ENCODE measurements at regions not wholly inside any gene's neighbourhood (a gene's known extent, or its start where the extent isn't known, plus 50 kb on each side); places are given as distances from the start of the nearest gene placed in this dataset.

- no peak for DNase-seq
These were observed 350.0 kb downstream of the ZNF536 start for GRCh38 chr19:30722186-30722585.

- DNase-seq = no peak
These were observed 347.8 kb downstream of the ZNF536 start for GRCh38 chr19:30719999-30720345.

DNA sequence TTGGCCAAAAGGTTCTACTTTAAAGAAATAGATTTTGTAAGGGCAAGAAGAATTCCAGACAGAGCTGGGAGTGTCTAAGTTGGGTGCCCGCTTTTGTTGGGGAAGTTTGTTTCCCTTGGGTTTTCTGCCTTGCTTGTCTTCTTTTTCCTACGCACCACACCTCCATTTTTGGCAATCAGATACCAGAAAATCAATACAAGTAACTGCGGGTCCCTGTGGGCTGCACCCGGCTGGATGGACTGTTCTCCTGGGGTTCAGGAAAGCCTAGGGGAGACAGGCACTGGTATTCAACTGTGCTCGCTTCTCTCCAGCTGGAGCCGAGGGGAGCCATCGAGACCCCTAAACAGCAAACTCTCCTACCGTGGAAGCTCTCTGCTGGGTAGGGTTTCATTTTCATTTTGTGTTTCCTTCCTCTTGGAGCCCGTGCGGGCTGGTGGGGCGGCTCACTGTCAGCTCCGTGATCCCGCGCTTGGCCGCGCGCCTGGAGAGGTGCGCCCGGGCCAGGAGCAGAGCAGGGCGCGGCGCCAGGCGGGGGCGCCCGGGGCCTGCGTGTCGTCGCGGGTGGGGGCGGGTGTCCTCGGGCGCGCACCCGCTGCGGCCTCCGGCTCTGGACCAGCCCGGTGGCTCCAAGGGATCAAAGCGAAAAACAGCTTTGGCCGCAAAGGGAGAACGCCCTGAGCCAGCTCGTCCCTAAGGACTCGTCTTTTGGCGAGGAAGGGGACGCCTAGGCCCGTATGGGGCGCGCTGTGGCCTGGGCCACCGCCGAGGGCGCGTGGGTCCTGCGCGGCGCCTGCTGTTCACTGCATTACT is 347.2 kb downstream of the ZNF536 start:
- peak in 1 of 2 donors; percentile 27 for DNase-seq

DNA sequence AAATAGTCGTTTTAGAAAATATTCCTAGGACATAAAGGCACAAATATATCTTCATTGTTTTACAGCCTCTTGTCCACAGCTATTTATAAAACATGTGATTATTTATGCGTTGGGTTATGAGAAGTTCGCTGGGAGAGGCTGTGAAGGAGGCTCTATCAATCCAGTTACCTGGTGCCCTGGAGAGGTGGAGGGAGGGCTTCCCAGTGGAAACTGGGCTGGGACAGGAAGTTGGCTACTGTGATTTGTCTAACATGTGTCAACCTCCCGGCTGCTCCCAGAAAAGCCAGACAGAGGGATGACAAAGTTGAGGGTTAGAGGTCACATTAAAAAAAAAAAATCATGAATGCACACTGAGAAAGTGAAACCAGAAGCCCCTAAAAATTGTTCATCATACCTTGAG is 346.5 kb downstream of the ZNF536 start:
- no peak for DNase-seq

DNA sequence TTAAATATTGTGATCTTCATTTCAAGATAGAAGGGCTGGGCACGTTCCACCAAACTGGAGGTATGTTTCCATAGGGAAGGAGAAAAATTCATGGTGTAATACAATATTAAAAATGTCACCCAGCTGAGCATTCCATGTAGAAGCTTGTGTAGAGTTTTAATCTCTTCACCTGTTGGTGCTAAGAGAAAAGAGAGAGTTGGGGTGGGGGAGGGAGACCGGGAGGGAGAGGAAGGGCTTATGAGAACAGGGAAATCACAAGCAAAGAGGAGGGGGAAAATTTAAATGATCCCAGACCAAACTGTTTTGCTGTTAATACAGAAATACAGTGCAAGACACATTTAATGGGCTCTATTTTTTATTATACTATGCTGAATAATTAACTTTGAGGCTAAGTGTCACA is 345.8 kb downstream of the ZNF536 start:
- DNase-seq = no peak

DNA sequence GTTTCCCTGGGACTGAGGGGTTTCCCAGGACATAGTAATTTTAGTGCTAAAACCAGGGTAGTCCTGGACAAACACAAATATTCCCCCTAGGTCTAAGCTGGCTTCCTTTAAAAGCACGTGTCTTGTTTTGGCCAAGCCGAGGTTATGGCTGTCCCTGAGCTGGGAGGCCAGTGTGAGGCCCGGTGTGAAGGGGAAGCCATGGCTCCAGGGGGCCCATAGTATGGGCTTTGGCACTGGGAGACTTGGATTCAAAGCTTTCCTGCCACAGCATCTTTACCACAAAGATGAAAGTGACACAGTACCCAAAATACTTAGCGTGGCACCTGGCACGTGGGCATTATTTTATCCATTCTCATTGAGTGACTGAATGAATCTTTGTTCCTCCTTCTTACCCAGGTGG is 345.2 kb downstream of the ZNF536 start:
- no peak for DNase-seq

GRCh38 chr19:30712431-30713337 is 340.5 kb downstream of the ZNF536 start:
- no peak for DNase-seq

- no peak for DNase-seq
These were observed 339.6 kb downstream of the ZNF536 start for GRCh38 chr19:30711826-30712225.

DNA sequence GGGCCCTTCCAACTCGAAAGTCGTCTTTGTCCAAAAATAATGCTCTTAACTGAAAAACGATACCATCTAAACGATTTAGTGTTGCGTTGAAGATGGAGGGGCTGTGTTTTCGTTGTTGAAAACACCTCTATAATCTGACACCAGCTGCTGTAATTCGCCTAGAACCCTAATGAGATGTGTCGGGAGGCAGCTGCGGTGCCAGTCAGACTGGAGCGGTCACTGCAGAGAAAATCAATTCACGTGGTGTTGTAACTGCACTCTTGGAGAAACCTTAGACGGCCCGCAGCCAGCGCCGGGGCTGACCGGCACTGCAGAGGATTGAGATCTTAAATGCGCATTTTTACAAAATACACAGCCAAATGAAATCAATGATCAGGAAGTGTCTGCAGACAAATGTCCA is 339.1 kb downstream of the ZNF536 start:
- no peak for DNase-seq

- DNase-seq = no peak
These were observed 338.5 kb downstream of the ZNF536 start for GRCh38 chr19:30710721-30711120.

GRCh38 chr19:30708416-30709178 is 336.4 kb downstream of the ZNF536 start:
- DNase-seq = no peak

DNA sequence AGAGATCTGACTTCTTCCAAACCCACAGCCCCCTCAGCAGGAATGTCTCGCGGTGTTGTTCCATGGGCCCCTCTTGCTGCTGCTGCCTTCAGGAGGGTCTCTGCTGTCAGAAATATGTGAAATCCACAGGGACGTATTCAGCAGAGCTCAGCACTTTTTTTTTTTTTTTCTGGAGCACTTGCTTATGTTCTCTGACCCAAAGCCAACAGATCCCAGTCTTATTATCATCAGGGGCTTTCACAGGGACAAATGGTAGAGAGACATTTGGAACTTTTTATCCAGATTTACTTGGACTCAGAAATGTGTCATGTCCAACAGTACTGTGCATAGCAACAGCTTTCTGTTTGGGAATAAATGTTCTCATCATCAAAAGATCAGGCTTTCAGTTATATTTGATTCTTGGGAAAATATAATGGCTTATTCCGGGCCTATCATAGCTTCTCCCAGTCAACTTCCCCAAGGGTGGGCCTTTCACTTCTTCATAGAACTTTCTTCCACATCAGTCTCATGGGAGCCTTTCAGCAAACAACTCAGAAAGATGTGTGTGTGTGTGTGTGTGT is 332.7 kb downstream of the ZNF536 start:
- no peak for DNase-seq

- DNase-seq = no peak
These were observed 331.5 kb downstream of the ZNF536 start for GRCh38 chr19:30703645-30704044.

DNA sequence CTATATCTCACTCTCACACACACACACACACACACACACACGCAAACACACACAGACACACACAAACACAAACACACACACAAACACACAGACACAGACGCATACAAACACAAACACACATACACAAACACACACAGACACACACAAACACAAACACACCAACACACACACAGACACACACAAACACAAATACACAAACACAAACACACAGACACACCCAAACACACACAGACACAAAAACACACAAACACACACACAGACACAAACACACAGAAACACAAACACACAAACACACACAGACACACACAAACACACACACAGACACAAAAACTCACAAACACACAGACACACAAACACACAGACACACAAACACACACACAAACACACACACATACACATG is 329.0 kb downstream of the ZNF536 start:
- DNase-seq = no peak

DNA sequence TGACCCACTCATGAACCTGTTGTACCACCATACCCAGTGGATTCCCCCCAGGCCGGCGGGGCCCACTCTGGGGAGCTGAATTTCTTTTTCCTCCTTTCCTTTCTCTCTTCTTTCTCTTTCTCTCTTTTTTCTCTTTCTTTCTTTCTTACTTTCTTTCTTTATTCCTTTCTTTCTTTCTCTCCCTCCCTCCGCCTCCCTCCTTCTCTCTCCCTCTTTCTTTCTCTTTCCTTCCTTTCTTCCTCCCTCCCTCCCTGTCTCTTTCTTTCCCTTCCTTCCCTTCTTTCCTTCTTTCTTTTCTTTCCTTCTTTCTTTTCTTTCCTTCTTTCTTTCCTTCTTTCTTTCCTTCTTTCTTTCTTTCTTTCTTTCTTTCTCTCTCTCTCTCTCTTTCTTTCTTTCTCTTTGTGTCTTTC is 327.7 kb downstream of the ZNF536 start:
- no peak for DNase-seq

- peak in 1 of 2 donors; percentile 16 for DNase-seq
These were observed 324.3 kb downstream of the ZNF536 start for GRCh38 chr19:30696514-30696913.

- no peak for DNase-seq
These were observed 323.1 kb downstream of the ZNF536 start for GRCh38 chr19:30695171-30695875.

DNA sequence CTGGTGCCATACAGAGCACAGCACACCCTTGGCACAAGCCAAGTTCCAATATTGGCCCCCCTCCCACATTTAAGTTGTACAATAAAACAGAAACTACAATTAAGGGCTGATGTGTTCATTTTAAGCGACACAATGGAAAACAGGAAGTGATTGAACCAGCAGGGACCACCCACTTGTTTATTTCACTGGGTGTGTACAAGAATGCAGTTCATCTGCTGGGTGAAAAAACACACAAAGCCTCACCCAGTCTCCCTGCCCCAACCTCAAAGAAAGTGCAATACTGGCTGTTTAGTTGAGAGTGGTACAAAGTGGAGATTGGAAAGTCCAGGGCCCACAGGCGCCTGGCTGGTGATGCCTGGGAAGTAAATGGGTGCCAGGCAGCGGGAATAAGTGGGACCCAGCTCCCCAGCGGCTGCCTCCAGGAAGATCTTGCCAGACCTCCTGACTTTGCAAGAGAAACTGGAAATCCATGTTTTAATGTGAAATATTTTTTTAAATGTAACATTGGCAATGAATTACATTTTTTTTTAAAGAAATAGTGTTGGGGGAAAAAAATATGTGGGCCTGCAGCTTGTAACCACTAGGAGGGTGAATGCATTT is 322.1 kb downstream of the ZNF536 start:
- DNase-seq = no peak

DNA sequence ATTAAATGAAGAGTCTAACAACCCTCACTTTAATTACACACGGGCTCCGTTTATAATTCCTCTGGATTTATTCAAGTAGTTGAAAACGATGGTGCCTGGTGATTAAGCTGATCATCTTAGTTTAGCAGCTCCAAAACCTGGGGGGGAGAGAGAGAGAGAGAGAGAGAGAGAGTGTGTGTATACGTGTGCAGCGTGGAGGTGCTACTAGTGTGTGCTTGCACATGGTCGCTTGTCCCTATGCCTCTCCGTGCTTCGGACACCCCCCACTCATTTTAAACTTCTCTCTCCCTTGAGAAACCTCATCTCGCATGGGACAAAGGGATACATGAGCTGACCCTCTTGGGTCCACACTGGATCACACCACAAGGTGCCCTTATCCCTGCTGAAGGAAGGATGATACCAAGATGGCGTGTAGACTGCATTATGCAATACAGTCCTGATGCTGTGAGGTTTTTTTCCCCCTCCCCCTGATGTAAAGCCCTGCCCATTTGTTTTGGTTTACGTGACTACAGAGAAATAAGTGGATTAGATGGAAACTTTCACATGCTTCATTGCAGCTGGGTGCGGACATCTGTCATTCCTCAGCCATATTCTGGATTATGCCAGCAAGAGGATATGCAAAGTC is 320.8 kb downstream of the ZNF536 start:
- DNase-seq = no peak

GRCh38 chr19:30692181-30692811 is 320.1 kb downstream of the ZNF536 start:
- DNase-seq = no peak

GRCh38 chr19:30691819-30692166 is 319.6 kb downstream of the ZNF536 start:
- no peak for DNase-seq

Data from stimulated activated CD4-positive, alpha-beta T cell treated with anti-CD3 and anti-CD28 coated beads, Interleukin-2, amount 100 ng/mL, for 24 hours (primary cell).